Activated T-helper 1 cell treated with anti-CD3 and anti-CD28 coated beads, Interleukin-12 subunit alpha, Interleukin-12 subunit beta, Interleukin-2, Interleukin-4 antibody, amounts not matched to agents 30 ng/mL and 10 ng/mL and 1 ng/mL, durations not matched to agents 14 hours and 24 hours and 36 hours (primary cell): ENCODE measurements at regions not wholly inside any gene's neighbourhood (a gene's known extent, or its start where the extent isn't known, plus 50 kb on each side); places are given as distances from the start of the nearest gene placed in this dataset.

Experiments
- DNase-seq: peaks from one replicate; pipeline ENCODE4 v3.0.0; 2021; ENCODE audit warnings: low spot score
- H3K27ac Mint-ChIP-seq: one replicate; pipeline ENCODE4 v1.8.0; 2021; ENCODE audit warnings: mild to moderate bottlenecking, mixed read lengths
- H3K27me3 Mint-ChIP-seq: one replicate; pipeline ENCODE4 v1.8.0; 2022; ENCODE audit warnings: mild to moderate bottlenecking, moderate library complexity, mixed read lengths; ENCODE audit not compliant: insufficient read depth
- H3K36me3 Mint-ChIP-seq: one replicate; pipeline ENCODE4 v1.8.0; 2021; ENCODE audit warnings: low read depth, mixed read lengths
- H3K4me1 Mint-ChIP-seq: one replicate; pipeline ENCODE4 v1.8.0; 2021; ENCODE audit warnings: low read depth, mixed read lengths
- H3K4me3 Mint-ChIP-seq: one replicate; pipeline ENCODE4 v1.8.0; 2021; ENCODE audit warnings: mild to moderate bottlenecking, moderate library complexity, mixed read lengths
- H3K9me3 Mint-ChIP-seq: one replicate; pipeline ENCODE4 v1.8.0; 2021; ENCODE audit warnings: mixed read lengths
- intact Hi-C: fragments of 100-400 bp; cut with micrococcal nuclease; formaldehyde crosslinking; loops from one replicate; pipeline ENCODE4 v1.15.1; 2024

GRCh38 chr6:148166339-148166968, 176.2 kb upstream of the SASH1 start:
- Mint-ChIP-seq H3K27ac (no peak overlapping the region), H3K4me1 (no peaks in the 10 kb centered on the region), H3K36me3 (no peaks in the 10 kb centered on the region), H3K4me3 (no peak overlapping the region), H3K9me3 (no peaks in the 10 kb centered on the region), H3K27me3 (no peaks in the 10 kb centered on the region)
- DNase-seq: no peak
- intact Hi-C loops: loop anchor here (1.0 to 10.0 kb wide), 3 partner anchors 21 to 782 kb away; no protein-coding TSS in a partner anchor

- H3K36me3 Mint-ChIP-seq: no peaks in the 10 kb centered on the region
- intact Hi-C loops: loop anchor here (10.0 kb wide), 1 partner anchor 785 kb away; no protein-coding TSS in a partner anchor
- no peaks in the 10 kb centered on the region for H3K27me3 Mint-ChIP-seq
- H3K27ac Mint-ChIP-seq: no peak overlapping the region
- H3K9me3 Mint-ChIP-seq: no peaks in the 10 kb centered on the region
- no peak overlapping the region for H3K4me3 Mint-ChIP-seq
- H3K4me1 Mint-ChIP-seq: no peaks in the 10 kb centered on the region
- DNase-seq: no peak
Observed at GRCh38 chr6:148169706-148170105, 172.9 kb upstream of the SASH1 start.

GRCh38 chr6:148170286-148170685, 172.4 kb upstream of the SASH1 start:
- H3K9me3 Mint-ChIP-seq: no peaks in the 10 kb centered on the region
- intact Hi-C loops: no loop called here

GRCh38 chr6:148173548-148173947, 169.1 kb upstream of the SASH1 start:
- no peaks in the 10 kb centered on the region for H3K9me3 Mint-ChIP-seq
- intact Hi-C loops: no loop called here
- no peaks in the 10 kb centered on the region for H3K36me3 Mint-ChIP-seq
- H3K27ac Mint-ChIP-seq: no peak overlapping the region
- no peaks in the 10 kb centered on the region for H3K4me1 Mint-ChIP-seq
- H3K27me3 Mint-ChIP-seq: peaks cover 3% of the 10 kb centered on the region
- no peak overlapping the region for H3K4me3 Mint-ChIP-seq
- DNase-seq: no peak

More at GRCh38 chr6:148170286-148170685, 172.4 kb upstream of the SASH1 start:
- H3K27ac Mint-ChIP-seq: no peak overlapping the region
- H3K27me3 Mint-ChIP-seq: no peaks in the 10 kb centered on the region
- no peaks in the 10 kb centered on the region for H3K4me1 Mint-ChIP-seq
- no peaks in the 10 kb centered on the region for H3K36me3 Mint-ChIP-seq
- no peak for DNase-seq
- H3K4me3 Mint-ChIP-seq: no peak overlapping the region

- DNase-seq: no peak
- no peaks in the 10 kb centered on the region for H3K4me1 Mint-ChIP-seq
- no peak overlapping the region for H3K27ac Mint-ChIP-seq
- H3K27me3 Mint-ChIP-seq: peaks cover 8% of the 10 kb centered on the region
- no peak overlapping the region for H3K4me3 Mint-ChIP-seq
- intact Hi-C loops: no loop called here
- no peaks in the 10 kb centered on the region for H3K9me3 Mint-ChIP-seq
- no peaks in the 10 kb centered on the region for H3K36me3 Mint-ChIP-seq
Observed at GRCh38 chr6:148175550-148176188, 167.0 kb upstream of the SASH1 start.

GRCh38 chr6:148177589-148178233, 164.9 kb upstream of the SASH1 start:
- Mint-ChIP-seq H3K27ac (no peak overlapping the region), H3K36me3 (no peaks in the 10 kb centered on the region), H3K4me3 (no peak overlapping the region), H3K4me1 (no peaks in the 10 kb centered on the region), H3K27me3 (peaks cover 15% of the 10 kb centered on the region), H3K9me3 (no peaks in the 10 kb centered on the region)
- DNase-seq: no peak
- intact Hi-C loops: loop anchor here (1.0 kb wide), 2 partner anchors 74 to 287 kb away; no protein-coding TSS in a partner anchor

- no peaks in the 10 kb centered on the region for H3K36me3 Mint-ChIP-seq
- DNase-seq: no peak
- intact Hi-C loops: no loop called here
Observed at GRCh38 chr6:148179786-148180185, 162.9 kb upstream of the SASH1 start.

GRCh38 chr6:148182378-148182777, 160.3 kb upstream of the SASH1 start:
- Mint-ChIP-seq H3K36me3 (no peaks in the 10 kb centered on the region), H3K27ac (no peak overlapping the region), H3K27me3 (peaks cover 27% of the 10 kb centered on the region), H3K4me1 (no peaks in the 10 kb centered on the region), H3K4me3 (no peak overlapping the region), H3K9me3 (no peaks in the 10 kb centered on the region)
- DNase-seq: no peak
- intact Hi-C loops: no loop called here

More at GRCh38 chr6:148179786-148180185, 162.9 kb upstream of the SASH1 start:
- no peak overlapping the region for H3K27ac Mint-ChIP-seq
- no peaks in the 10 kb centered on the region for H3K9me3 Mint-ChIP-seq
- H3K4me3 Mint-ChIP-seq: no peak overlapping the region
- peaks cover 20% of the 10 kb centered on the region for H3K27me3 Mint-ChIP-seq
- no peaks in the 10 kb centered on the region for H3K4me1 Mint-ChIP-seq

GRCh38 chr6:148183776-148184175, 158.9 kb upstream of the SASH1 start:
- no peak for DNase-seq
- Mint-ChIP-seq H3K9me3 (no peaks in the 10 kb centered on the region), H3K36me3 (no peaks in the 10 kb centered on the region), H3K4me1 (no peaks in the 10 kb centered on the region), H3K27ac (no peak overlapping the region), H3K4me3 (no peak overlapping the region), H3K27me3 (peaks cover 40% of the 10 kb centered on the region)
- intact Hi-C loops: no loop called here

- intact Hi-C loops: no loop called here
Observed at GRCh38 chr6:148186916-148187315, 155.7 kb upstream of the SASH1 start.

GRCh38 chr6:148192310-148192709, 150.3 kb upstream of the SASH1 start:
- intact Hi-C loops: no loop called here
- Mint-ChIP-seq H3K4me1 (no peaks in the 10 kb centered on the region), H3K36me3 (no peaks in the 10 kb centered on the region), H3K4me3 (no peak overlapping the region), H3K27me3 (peaks cover 67% of the 10 kb centered on the region), H3K27ac (no peak overlapping the region), H3K9me3 (no peaks in the 10 kb centered on the region)
- no peak for DNase-seq

More at GRCh38 chr6:148186916-148187315, 155.7 kb upstream of the SASH1 start:
- Mint-ChIP-seq H3K27me3 (peaks cover 50% of the 10 kb centered on the region), H3K9me3 (no peaks in the 10 kb centered on the region), H3K36me3 (no peaks in the 10 kb centered on the region), H3K4me3 (no peak overlapping the region), H3K27ac (no peak overlapping the region), H3K4me1 (no peaks in the 10 kb centered on the region)
- no peak for DNase-seq

- no peak overlapping the region for H3K4me3 Mint-ChIP-seq
- H3K36me3 Mint-ChIP-seq: no peaks in the 10 kb centered on the region
- no peak overlapping the region for H3K27ac Mint-ChIP-seq
- no peak for DNase-seq
- H3K27me3 Mint-ChIP-seq: peaks cover 69% of the 10 kb centered on the region
- no peaks in the 10 kb centered on the region for H3K4me1 Mint-ChIP-seq
- intact Hi-C loops: no loop called here
- H3K9me3 Mint-ChIP-seq: no peaks in the 10 kb centered on the region
Observed at GRCh38 chr6:148193063-148193680, 149.5 kb upstream of the SASH1 start.

GRCh38 chr6:148195511-148195910, 147.1 kb upstream of the SASH1 start:
- H3K4me1 Mint-ChIP-seq: peaks cover 3% of the 10 kb centered on the region
- intact Hi-C loops: no loop called here
- DNase-seq: no peak
- H3K4me3 Mint-ChIP-seq: no peak overlapping the region
- H3K27ac Mint-ChIP-seq: no peak overlapping the region
- no peaks in the 10 kb centered on the region for H3K9me3 Mint-ChIP-seq
- peaks cover 69% of the 10 kb centered on the region for H3K27me3 Mint-ChIP-seq
- no peaks in the 10 kb centered on the region for H3K36me3 Mint-ChIP-seq
